Activated CD4-positive, alpha-beta T cell treated with anti-CD3 and anti-CD28 coated beads, Interleukin-2, Interleukin-4, amounts not matched to agents 100 ng/mL and 50 ng/mL, durations not matched to agents 16 hours and 8 hours (primary cell): ENCODE measurements at regions not wholly inside any gene's neighbourhood (a gene's known extent, or its start where the extent isn't known, plus 50 kb on each side); places are given as distances from the start of the nearest gene placed in this dataset.
"Not testable (repeated sequence)": the region's sequence is repeated elsewhere in the genome, so short reads cannot be mapped to it uniquely, and the experiment has no call there.

Experiments used
- DNase-seq: peaks from one replicate; pipeline ENCODE4 v3.0.0-alpha.2; 2020; ENCODE audit warnings: low spot score

DNA sequence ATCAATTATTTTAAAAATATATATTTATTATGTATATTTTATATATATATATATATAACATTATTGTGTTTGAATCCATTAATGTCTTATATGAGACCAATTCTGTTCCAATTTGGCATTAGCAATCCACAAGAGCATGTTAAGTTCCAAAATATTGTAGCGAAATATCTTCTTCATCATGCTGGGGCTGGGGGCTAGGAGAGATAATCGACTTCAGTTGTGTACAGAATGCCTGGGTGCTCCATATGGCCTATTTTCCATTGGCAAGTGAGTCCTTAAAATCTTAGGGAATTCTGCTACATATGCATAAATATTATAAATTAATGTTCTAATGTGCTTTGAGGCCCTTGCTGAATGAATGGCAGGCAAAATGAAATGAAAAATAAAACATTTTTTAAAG, 117.7 kb downstream of the PCDH7 start:
- no peak for DNase-seq

DNA sequence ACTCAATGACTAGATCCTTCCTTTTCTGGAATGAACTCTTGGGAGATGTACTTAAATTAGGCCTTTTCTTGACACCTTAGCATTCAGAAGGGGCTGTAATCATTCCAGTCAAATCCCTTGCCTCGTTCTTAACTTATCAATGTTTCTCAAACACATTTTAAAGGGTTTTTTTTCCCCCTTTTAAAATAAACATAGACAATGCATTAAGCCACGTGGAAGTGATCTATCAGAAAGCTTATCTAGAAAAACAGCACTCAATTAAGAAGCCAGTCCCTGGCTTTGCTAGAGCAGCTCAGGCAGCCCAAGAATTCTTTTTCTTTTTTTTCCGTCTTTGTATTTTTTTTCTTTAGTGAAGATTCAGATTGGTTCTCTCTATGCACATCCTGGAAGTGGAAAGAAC, 118.2 kb downstream of the PCDH7 start:
- no peak for DNase-seq

DNA sequence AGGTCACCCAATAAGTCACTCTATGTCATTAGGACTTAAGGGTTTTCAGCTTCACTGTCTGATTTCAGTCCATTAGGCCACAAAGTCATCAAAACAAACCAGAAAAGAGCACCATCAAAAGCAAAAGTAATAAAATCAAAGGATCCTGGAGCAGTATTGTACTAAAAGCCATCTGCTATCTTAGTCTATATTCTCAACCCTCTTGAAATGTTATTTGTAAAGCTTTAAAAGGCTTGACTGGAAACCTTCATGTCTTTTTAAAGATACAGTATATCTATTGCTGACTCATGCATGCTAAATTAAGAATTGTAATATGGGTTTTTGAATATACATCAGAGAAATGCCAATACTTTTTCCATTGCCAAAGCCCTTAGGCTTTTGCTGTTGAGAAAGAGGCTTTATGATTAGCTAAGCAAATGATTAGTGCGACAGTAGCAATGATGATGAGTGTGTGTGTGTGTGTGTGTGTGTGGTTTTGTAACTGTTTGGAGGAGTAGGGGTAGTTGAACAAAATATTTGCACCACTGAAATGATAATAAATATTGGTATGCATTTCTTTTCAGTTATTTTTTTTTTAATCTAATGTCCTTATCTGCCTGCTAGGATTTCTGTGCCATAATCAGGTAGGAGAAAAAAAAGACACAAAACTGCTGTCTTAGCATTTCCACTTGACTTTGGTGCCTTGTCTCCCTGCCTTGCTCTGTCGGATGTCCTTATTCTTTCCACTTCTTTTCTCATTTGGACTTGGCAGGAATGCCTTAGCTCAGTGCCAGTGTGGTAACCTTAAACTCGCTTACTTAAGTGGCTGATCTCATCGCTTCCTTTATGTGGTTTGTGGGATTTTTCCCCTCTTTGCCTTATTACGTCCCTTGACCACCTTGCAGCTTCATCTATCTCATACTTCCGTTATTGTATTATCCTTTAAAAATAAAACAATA, 119.7 kb downstream of the PCDH7 start:
- DNase-seq, result no peak

DNA sequence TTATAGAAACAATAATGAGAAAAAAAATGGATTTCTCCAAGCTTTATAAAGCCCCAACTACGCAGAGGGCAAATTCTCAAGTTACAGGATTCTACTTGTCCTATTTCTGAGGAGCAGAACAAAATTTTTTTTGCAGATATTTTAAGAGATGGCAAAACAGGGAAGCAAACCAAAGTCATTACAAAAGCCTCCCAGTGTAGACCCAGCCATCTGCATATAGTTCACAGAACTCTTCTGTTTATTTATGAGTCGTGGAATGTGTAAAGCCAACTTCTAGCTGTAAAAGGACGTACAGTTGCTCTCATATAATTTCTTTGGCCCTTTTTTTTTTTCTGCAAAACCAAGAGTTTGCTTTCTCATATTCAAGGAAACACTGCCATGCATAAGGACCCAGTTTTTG, 120.4 kb downstream of the PCDH7 start:
- DNase-seq, result no peak

DNA sequence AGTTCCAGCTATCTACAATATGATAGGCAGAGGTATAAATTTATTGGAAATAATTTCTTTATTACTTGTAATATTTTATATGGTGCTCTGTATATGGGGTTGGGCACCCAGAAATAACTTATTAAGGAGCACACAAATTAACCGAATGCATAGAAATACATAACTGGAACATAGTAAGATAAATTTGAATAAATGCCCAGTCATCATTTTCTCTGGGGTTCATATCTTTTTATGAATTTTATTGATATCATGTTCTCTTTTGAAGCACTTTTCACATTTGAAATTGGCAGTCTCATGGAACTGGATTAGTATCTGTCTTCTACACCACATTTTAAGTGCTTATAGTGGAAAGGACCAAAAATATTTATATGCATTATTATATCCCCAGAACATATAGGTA, 122.0 kb downstream of the PCDH7 start:
- no peak for DNase-seq

DNA sequence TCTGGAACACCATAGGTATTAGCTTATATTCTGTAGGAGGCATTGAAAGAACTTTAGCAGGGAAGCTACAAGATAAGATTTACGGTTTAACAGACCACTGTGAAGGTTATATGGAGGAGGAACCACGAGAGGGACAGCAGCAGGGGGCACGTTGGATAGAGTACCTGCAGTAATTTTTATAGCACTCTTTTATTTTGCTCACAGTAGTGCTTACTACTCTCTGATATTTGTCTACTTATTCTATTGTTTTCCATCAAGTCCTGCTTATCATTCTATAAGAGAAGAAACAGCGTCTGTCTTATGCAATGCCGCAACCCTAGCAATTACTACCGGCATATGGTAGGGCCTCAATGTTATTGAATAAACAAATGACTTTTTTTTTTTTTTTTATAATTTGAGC, 122.5 kb downstream of the PCDH7 start:
- no peak for DNase-seq

DNA sequence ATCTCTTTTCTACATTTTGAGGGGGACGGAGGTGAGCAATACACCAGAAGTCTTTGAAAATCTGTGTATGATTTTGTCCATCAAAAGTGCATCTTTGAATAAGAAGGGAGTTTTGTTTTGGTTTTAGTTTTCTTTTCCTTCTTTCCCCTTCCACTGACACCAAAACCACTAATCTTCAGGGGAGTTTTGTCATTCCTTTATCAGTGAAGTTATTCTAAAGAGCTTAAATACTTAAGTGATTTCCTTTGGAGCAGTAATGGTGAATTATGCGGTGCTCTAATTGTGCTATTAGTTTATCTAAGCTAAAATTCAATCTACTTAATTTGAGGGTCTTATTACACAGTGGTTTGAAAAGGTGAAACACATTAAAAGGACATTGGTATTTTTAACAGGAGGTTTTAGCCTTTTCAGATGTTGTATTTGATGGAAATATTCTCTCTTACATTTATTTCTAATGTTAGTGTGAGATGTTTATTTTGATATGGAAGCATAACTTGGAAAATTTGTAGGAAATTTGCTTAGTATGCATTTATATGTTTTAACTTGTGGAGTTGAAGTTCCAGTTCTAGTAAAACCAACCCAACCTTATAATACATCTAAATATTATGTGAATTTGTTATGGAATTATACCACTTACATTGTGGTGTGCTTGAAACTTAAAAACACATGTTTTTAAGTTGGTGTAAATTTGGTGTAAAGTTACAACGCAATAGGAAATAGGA, 124.9 kb downstream of the PCDH7 start:
- DNase-seq, result no peak

DNA sequence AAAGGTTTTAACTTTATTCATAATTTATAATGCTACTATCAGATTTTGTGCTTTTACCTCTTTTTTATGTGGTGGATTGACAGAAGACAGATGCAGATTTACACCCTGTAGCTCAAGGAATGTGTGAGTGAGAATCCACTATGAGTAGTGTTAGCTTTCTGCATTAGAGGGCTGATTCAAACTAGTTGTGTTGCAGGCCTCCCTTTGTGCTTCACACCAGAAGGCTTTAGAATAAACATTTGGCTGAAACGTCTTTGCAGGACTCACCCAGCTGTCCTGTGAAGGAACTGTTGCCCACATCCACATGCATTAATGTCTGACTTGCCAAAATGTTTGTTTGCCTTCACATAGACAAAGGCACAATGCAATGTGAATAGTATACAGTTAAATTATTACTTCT, 127.0 kb downstream of the PCDH7 start:
- no peak for DNase-seq

DNA sequence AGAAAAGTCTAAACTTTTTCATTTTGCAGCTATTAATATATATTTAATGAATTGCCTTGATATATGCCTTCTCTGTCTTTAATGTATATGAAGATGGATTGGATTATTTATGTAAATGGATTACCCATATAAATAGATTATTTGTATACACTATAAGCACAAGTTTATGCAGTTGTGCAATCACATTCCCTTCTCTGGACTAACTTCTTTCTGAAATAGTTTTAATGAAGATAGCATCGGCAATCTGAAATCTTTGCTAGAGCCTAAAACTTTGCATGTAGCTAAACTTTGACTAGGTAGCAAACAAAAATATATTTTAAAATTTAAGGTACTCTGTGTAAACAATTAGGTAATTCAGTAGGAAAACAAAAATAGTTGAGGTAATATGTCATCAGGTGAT, 127.8 kb downstream of the PCDH7 start:
- DNase-seq, result no peak

DNA sequence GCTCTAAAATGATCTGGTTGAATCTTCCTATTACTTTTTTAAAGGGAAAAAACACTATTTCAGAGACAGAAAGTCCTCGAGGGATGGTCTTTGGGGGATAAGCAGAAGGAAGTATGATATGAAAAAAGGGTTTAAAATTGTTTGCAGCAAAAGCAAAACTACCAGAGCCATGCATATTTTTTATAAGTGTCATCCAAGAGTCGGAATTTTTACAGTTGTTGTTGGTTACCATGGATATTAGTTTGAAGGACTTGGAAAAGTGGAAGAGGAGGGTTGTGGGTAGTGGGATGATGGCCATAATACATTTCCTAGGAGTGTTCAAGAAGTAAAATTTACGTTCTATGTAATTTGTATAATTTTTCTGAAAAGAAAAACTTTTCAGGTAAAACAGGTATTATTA, 134.4 kb downstream of the PCDH7 start:
- DNase-seq, result no peak

DNA sequence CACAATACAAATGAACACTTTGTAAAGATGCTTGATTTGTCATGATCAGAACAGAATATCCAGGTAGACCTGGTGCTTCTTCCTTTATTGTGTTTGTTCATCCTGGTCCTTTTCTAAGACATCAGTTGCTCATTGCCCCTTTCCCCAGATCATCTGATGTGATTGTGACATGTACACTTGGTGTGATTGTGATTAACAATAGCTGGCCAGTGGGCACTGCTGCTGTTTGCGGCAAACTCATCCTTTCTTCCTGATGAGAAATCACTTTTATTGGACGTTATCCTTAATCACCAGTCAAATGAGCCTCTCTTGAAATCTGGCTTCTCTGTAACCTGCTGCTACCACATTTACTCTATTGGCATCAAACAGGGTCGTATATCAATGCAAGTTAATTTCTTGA, 135.1 kb downstream of the PCDH7 start:
- DNase-seq, result no peak

DNA sequence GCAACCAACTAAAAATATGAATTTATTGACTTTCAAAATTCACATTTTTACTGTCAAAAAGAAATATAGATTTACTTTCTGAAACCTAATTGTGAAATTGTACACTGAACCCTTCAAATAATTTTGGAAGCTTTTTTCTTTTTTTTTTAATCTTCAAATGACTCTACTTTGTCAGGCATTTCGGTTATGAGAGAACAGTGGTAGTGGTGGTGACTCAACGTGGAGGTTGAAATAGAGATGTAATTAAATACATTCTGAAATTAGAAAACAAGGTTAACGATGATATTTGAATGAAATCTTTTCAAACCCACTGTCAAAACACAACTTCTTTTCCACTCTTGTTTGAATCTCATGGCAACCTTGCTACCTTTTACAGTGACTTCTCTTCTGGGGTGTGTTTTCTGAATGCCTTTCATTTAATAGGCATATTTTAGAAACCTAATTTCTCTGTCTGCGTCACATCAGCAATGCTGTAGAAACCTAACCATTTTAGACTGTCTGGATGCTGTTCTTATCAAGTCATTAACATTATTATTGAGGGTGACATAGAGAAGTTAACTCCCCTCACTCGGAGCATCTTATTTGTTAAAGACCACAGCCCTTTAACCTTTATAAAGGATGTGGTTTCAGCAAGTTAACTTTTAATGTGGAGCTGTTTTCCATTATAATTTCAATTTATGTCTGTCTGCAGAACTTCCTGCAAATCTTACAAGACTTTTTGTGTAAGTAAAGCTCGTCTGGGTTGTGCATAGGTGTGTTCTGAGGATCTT, 136.8 kb downstream of the PCDH7 start:
- DNase-seq, result no peak

DNA sequence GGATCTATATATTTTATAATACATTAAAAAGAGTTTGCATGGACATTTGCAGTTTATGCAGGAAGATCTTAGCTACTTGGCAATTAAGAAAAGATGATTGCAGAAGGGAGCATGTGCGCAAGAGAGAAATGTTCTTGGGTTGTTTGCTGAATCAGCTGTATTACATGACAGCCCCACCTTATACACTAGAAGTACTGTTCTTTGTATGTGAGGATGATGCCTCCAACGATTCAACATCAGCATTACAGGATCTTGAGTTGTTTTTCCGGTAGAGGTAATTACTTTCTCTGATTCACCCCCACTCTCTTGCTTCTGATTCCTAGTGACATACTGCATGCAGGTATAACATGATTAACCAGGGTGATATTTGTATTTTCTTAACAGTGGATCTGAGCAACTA, 140.8 kb downstream of the PCDH7 start:
- no peak for DNase-seq

DNA sequence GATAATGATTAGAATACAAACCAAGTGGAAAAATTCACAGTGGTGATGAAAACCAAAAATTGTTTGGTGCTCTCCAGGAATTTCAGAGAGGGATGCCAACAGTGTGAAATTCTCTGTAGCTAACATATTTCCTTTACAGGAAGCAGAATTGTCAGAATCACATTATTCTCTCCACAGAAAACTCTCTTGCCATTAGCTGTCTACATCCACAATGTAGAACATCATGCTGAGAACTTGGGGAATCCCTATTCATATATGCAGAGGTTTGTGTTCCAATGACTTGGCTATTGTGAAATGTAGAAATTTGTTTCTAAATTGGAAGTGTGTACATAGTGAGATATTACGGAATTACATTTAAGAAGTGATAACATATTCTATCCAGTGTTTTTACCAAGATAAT, 142.0 kb downstream of the PCDH7 start:
- DNase-seq, result no peak

DNA sequence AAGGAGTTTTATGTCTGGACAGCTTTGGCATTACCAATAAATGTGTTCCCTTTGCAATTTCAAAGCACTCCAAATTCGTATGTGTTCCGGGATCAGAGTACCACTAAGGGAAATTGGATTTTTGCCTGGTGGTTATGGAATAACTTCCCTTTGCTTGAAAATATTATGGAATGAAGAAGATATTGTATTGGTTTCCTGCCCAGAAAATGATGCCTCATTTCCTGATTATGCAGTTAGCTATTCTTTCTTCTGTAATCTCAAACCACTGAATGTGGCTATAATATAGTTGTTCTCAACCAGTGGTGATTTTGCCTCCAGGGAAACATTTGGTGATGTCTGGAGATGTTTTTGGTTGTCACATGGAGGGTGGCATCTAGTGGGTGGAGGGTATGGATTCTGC, 142.9 kb downstream of the PCDH7 start:
- no peak for DNase-seq

DNA sequence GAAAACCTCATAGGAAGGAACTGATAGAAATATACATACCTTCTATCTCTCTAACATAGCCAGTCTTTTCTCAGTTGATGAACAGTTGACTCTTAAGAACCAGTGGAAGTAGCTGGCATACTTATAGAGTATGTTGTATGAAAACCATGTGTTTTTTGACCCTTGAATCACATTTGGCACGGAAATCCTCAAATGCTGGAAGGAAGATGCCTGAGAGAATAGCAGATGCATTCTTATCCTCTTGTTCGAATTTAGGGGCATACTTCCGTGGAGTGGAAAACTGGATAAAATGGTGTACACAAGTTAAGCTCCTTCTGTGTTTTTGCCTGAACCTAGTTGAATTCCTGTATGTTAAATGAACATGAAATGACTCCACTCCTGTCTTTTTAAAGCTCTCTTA, 145.5 kb downstream of the PCDH7 start:
- no peak for DNase-seq

DNA sequence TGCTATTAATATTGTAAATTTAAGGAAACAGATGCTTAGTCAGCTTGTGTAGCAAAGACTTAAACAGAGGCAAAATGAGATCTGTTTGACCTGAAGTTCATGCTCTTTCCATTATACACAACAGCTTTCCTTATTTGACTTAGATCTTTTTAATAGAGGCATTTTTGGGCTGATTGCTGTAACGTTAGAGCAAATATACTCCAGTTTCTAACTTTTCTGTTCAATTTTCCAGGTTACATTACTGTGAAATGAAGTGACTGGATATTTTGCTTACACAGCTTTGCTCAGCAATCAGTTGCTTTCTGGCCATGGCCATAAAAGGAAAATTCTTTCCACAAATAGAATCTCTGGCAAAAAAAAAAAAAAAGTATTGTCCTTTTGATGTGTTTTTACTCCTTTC, 146.2 kb downstream of the PCDH7 start:
- no peak for DNase-seq

DNA sequence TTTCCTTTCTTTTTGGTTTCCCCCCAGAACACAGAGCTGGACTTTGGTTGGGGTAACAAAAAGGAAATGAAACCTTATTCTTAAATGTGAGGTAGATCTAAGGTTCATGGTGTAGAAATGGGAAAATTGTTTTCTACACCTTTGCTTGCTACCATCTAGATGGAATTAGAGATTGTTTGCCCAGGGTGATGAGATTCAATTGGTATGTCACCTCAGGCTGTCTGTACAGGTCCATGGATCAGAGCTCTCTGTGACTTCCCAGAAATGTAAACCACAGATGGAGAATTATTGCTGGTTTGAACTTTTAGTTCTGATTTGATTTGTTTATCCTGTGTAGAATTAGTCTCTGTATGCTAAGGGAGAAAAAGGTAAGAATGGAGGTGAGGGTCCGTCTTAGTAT, 146.7 kb downstream of the PCDH7 start:
- no peak for DNase-seq

DNA sequence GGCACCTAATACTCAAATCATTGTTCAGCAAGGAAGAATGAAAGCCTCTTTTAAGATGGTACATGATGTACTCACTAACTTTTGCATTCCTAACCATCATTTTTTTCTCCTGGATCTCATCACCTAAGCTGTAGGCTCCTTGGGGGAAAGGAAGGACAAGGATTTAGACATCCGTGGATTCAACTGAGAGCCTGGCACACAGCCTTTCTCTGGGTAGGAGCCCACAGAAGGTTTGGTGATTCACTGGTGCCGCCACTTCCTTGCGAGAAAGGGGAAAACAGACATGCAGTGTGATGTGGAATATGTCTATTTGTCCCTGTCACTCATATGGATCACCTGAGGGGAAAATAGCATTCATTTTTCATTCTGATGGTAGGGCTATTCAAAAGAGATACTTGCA, 147.3 kb downstream of the PCDH7 start:
- no peak for DNase-seq

DNA sequence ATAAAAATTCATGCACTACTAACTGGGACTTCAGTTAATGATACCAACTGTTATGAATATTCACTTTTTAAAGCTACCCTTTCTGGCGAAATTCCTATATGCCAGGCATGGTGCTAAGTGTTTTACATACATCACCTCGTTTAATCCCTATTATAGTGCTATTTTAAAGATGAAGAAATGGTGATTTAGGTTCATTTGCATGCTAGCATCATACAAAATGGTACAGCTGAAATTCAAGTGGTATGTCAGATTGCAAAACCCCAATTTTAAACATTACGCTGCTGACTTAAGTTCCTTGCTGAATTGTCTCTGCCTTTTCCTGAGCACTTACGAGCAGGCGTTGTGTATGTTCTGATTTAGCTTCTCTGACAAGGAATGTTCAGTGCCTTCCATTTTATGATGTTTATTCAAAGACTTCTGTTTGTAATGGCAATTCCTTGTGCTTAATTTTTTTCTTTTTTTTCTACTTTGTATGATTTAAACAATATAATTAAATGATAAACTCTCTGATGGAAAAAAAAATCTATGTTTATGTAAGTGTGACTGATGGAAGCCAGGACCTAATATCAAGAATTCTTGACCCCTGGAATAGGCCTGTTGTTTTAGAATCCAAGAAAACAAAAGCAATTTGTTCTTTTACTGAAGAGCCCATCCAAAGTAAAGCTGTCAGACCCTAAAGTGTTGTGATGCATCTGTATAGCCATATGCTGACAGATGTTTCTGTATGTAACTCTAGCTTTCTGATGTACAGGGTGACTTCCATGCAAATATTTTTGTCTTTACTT, 148.1 kb downstream of the PCDH7 start:
- no peak for DNase-seq

DNA sequence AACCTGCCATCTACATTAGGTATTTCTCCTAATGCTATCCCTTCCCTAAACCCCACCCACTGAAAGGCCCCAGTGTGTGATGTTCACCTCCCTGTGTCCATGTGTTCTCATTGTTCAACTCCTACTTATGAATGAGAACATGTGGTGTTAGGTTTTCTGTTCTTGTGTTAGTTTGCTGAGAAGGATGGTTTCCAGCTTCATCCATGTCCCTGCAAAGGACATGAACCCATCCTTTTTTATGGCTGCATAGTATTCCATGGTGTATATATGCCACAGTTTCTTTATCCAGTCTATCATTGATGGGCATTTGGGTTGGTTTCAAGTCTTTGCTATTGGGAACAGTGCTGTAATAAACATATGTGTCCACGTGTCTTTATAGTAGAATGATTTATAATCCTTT, 149.2 kb downstream of the PCDH7 start:
- DNase-seq, result not testable (repeated sequence)

DNA sequence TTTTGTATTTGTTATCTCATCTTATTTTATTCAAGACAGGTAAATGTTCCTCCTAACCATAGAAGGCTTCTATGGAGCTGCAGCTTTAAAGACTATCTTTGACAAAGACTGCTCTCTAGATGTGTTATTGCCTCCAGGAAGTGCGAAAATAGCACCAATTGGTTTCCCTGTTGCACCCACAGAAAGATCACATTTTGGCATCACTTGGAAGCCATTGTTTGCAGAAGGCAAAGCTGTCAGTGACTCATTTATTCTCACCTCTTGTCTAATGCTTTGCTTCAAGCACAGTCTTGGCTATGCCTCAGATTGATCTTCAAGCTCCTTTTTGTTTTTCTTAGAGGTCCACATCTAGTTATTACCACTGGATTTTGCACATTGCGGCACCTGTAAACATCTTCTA, 150.3 kb downstream of the PCDH7 start:
- no peak for DNase-seq
